ENCODE measurements at regions not wholly inside any gene's neighbourhood (a gene's known extent, or its start where the extent isn't known, plus 50 kb on each side); places are given as distances from the start of the nearest gene placed in this dataset.

DNA sequence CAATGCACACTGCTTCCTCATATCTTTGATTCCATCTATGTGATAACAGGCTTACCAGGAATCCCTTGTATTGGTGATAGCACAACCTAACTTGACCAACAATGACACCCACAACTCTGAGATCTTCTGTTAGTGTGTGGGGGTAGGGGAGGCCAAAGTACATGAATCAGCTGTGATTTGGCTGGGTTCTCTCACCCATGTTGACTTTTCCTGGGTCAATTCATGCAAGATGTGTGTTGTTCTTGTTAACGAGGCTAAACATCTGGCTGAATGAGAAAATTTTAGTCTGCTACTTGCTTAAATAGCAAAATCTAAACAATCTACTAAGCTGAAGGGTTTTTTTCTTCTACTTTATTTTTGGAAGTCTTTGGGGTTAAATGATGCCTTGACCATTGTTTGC, 341.2 kb upstream of the SLC14A2 start:
- POLR2A ChIA-PET, result no interaction called here
- RAD21 ChIA-PET (ENCODE audit: low non-redundant PET in 1 of 2, low total read pairs in 2 of 2, uncharacterized antibody in 2 of 2, unreplicated experiment in 2 of 2), result no interaction called here
- intact Hi-C loops (cut with micrococcal nuclease), result loop anchor here (2.0 kb wide), 1 partner anchor 111 kb away; no protein-coding TSS in a partner anchor

GRCh38 chr18:45275367-45276113, 339.7 kb upstream of the SLC14A2 start:
- Histone ChIP-seq H3K4me1 (ENCODE audit: control insufficient read depth in 1 of 2, insufficient read depth in 2 of 2, low read length in 2 of 2) (no peaks in the 10 kb centered on the region), H3K27me3 (ENCODE audit: insufficient read depth, low read length) (no peaks in the 10 kb centered on the region), H3K79me2 (ENCODE audit: insufficient read depth, low read length) (no peaks in the 10 kb centered on the region), H3K27ac (ENCODE audit: low read depth, low read length) (no peak overlapping the region), H3K9me2 (ENCODE audit: insufficient read depth) (no peaks in the 10 kb centered on the region), H3K4me2 (ENCODE audit: low read length) (no peak overlapping the region), H3K9me3 (ENCODE audit: control insufficient read depth in 1 of 2, insufficient read depth in 1 of 2, low read depth in 1 of 2, low read length in 2 of 2) (0 out of 4 replicates have a peak, but pooled peaks cover 0 to 3% of the 10 kb centered on the region in 2 experiments), H2AFZ (ENCODE audit: low read depth, low read length, poor library complexity, severe bottlenecking) (no peak overlapping the region), H3K4me3 (replicated peaks in 1 of 2; ENCODE audit: low read depth in 1 of 2, low read length in 2 of 2) (no peak overlapping the region), H3K36me3 (ENCODE audit: control insufficient read depth in 1 of 2, insufficient read depth in 2 of 2, low read length in 2 of 2) (no peaks in the 10 kb centered on the region), H4K20me1 (ENCODE audit: insufficient read depth) (no peaks in the 10 kb centered on the region), H3K9ac (ENCODE audit: low read length) (no peak overlapping the region)
- RAD21 ChIA-PET (ENCODE audit: low non-redundant PET in 1 of 2, low total read pairs in 2 of 2, uncharacterized antibody in 2 of 2, unreplicated experiment in 2 of 2), result no interaction called here
- ATAC-seq, result no peak
- peak; percentile 28 for DNase-seq (ENCODE audit: low read depth, low spot score)
- POLR2A ChIA-PET, result no interaction called here
- CTCF ChIA-PET, result no interaction called here
- intact Hi-C loops (cut with micrococcal nuclease), result loop anchor here (2.0 kb wide), 1 partner anchor 109 kb away; no protein-coding TSS in a partner anchor
- BruUV-seq (replicated peaks), result no TSS peak
- no peak for TF ChIP-seq SRF (IDR thresholded peaks at IDR 0.05; ENCODE audit: low read depth)
- TF ChIP-seq ATF3 (IDR thresholded peaks at IDR 0.05), result no peak
- no peak for TF ChIP-seq EZH2 (IDR thresholded peaks at IDR 0.05)
- no peak for TF ChIP-seq POLR2AphosphoS5 (IDR thresholded peaks at IDR 0.05; ENCODE audit: low read depth, low read length)
- TF ChIP-seq CEBPB (IDR thresholded peaks at IDR 0.05; ENCODE audit: low read depth), result no peak
- TF ChIP-seq POLR2A (IDR thresholded peaks at IDR 0.05; ENCODE audit: borderline replicate concordance, extremely low read depth, insufficient read depth, insufficient read length), result no peak
- peak; percentile 37; the same call in 1 of the 2 replicates for TF ChIP-seq RAD21 (IDR thresholded peaks at IDR 0.05; ENCODE audit: low read depth)
- TF ChIP-seq SP1 (IDR thresholded peaks at IDR 0.05; ENCODE audit: low read depth), result no peak
- TF ChIP-seq, protein P1, sequence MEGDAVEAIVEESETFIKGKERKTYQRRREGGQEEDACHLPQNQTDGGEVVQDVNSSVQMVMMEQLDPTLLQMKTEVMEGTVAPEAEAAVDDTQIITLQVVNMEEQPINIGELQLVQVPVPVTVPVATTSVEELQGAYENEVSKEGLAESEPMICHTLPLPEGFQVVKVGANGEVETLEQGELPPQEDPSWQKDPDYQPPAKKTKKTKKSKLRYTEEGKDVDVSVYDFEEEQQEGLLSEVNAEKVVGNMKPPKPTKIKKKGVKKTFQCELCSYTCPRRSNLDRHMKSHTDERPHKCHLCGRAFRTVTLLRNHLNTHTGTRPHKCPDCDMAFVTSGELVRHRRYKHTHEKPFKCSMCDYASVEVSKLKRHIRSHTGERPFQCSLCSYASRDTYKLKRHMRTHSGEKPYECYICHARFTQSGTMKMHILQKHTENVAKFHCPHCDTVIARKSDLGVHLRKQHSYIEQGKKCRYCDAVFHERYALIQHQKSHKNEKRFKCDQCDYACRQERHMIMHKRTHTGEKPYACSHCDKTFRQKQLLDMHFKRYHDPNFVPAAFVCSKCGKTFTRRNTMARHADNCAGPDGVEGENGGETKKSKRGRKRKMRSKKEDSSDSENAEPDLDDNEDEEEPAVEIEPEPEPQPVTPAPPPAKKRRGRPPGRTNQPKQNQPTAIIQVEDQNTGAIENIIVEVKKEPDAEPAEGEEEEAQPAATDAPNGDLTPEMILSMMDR (IDR thresholded peaks at IDR 0.05 in 2 of 3, conservative IDR thresholded peaks at IDR 0.05 in 1 of 3; ENCODE audit: borderline replicate concordance in 1 of 3, insufficient read depth in 1 of 3, low read depth in 2 of 3, low read length in 2 of 3), result peak in 2 of 3 experiments; percentile 66 to 84; a peak in 4 of 6 replicates
- no peak for TF ChIP-seq CBX3 (IDR thresholded peaks at IDR 0.05; ENCODE audit: low read depth)

More for the DNA sequence above, 341.2 kb upstream of the SLC14A2 start:
- H3K27ac ChIP-seq (ENCODE audit: low read depth, low read length), result no peak overlapping the region
- H3K4me1 ChIP-seq (ENCODE audit: control insufficient read depth in 1 of 2, insufficient read depth in 2 of 2, low read length in 2 of 2), result no peaks in the 10 kb centered on the region
- no peak overlapping the region for H3K4me3 ChIP-seq (replicated peaks in 1 of 2; ENCODE audit: low read depth in 1 of 2, low read length in 2 of 2)
- no peak overlapping the region for H2AFZ ChIP-seq (ENCODE audit: low read depth, low read length, poor library complexity, severe bottlenecking)
- no TSS peak for BruUV-seq (replicated peaks)
- no peaks in the 10 kb centered on the region for H3K36me3 ChIP-seq (ENCODE audit: control insufficient read depth in 1 of 2, insufficient read depth in 2 of 2, low read length in 2 of 2)
- TF ChIP-seq CBX3 (IDR thresholded peaks at IDR 0.05; ENCODE audit: low read depth) (no peak), ELF1 (IDR thresholded peaks at IDR 0.05; ENCODE audit: borderline replicate concordance, low read depth) (no peak), SIN3A (IDR thresholded peaks at IDR 0.05; ENCODE audit: low read depth) (no peak), RAD21 (IDR thresholded peaks at IDR 0.05; ENCODE audit: low read depth) (no peak)
- TF ChIP-seq, protein P1 (IDR thresholded peaks at IDR 0.05 in 2 of 3, conservative IDR thresholded peaks at IDR 0.05 in 1 of 3; ENCODE audit: borderline replicate concordance in 1 of 3, insufficient read depth in 1 of 3, low read depth in 2 of 3, low read length in 2 of 3), result no peak
- ATAC-seq (no peak), DNase-seq (ENCODE audit: low read depth, low spot score) (no peak)
- no peaks in the 10 kb centered on the region for H3K9me2 ChIP-seq (ENCODE audit: insufficient read depth)
- H3K79me2 ChIP-seq (ENCODE audit: insufficient read depth, low read length), result no peaks in the 10 kb centered on the region
- H3K27me3 ChIP-seq (ENCODE audit: insufficient read depth, low read length), result no peaks in the 10 kb centered on the region
- CTCF ChIA-PET, result interaction anchor here (0.6 kb wide), 1 partner anchor 701 kb away, joined by 6 read pairs; no protein-coding TSS in a partner anchor
- no peak overlapping the region for H3K9ac ChIP-seq (ENCODE audit: low read length)
- no peak overlapping the region for H3K4me2 ChIP-seq (ENCODE audit: low read length)
- no peaks in the 10 kb centered on the region for H4K20me1 ChIP-seq (ENCODE audit: insufficient read depth)
- H3K9me3 ChIP-seq (ENCODE audit: control insufficient read depth in 1 of 2, insufficient read depth in 1 of 2, low read depth in 1 of 2, low read length in 2 of 2), result peaks cover 0 to 3% of the 10 kb centered on the region in 2 experiments; a peak in 1 of 4 replicates
